ENCODE measurements at regions not wholly inside any gene's neighbourhood (a gene's known extent, or its start where the extent isn't known, plus 50 kb on each side); places are given as distances from the start of the nearest gene placed in this dataset.

- Histone ChIP-seq H3K4me2 (ENCODE audit: insufficient read depth, insufficient read length, low read length) (no peak overlapping the region), H2BK15ac (ENCODE audit: low read depth, low read length) (no peak overlapping the region), H3K9me3 (ENCODE audit: control insufficient read depth, low read depth, low read length) (no peaks in the 10 kb centered on the region), H3K18ac (ENCODE audit: insufficient read length, low read depth, low read length) (no peak overlapping the region), H3K14ac (ENCODE audit: insufficient read depth, low read length) (no peak overlapping the region), H3K23ac (ENCODE audit: insufficient read length, low read depth, low read length) (no peak overlapping the region), H3K9ac (ENCODE audit: extremely low read depth, insufficient read length, low read length) (no peak overlapping the region), H3K79me2 (ENCODE audit: insufficient read depth, low read length) (no peaks in the 10 kb centered on the region), H2BK12ac (ENCODE audit: insufficient read length, low read depth, low read length) (no peak overlapping the region), H4K20me1 (ENCODE audit: control insufficient read depth, insufficient read depth, insufficient read length) (no peaks in the 10 kb centered on the region), H2BK5ac (ENCODE audit: insufficient read length, low read length) (no peak overlapping the region), H2BK20ac (ENCODE audit: low read depth, low read length, poor library complexity, severe bottlenecking) (no peak overlapping the region), H3K27me3 (ENCODE audit: insufficient read depth, low read length) (no peaks in the 10 kb centered on the region), H3K27ac (ENCODE audit: insufficient read length, low read depth, low read length) (no peak overlapping the region), H3T11ph (ENCODE audit: low read length) (no peak overlapping the region), H4K91ac (ENCODE audit: insufficient read length, low read depth, low read length) (no peak overlapping the region), H3K23me2 (ENCODE audit: insufficient read length, low read depth, low read length, poor library complexity, severe bottlenecking) (no peaks in the 10 kb centered on the region), H3K4me1 (ENCODE audit: insufficient read depth, low read length) (no peaks in the 10 kb centered on the region), H2AK5ac (ENCODE audit: insufficient read length, low read length) (no peak overlapping the region), H2AFZ (ENCODE audit: low read length) (no peak overlapping the region), H3K56ac (ENCODE audit: insufficient read length, low read depth, low read length) (no peak overlapping the region), H4K5ac (ENCODE audit: insufficient read length, low read depth, low read length) (no peak overlapping the region), H4K8ac (replicated peaks; ENCODE audit: insufficient read length, low read depth, low read length) (no peak overlapping the region), H3K4ac (ENCODE audit: low read depth, low read length) (no peak overlapping the region), H3K79me1 (ENCODE audit: insufficient read depth, low read depth, low read length, poor library complexity, severe bottlenecking) (no peaks in the 10 kb centered on the region), H2BK120ac (ENCODE audit: low read depth, low read length, poor library complexity, severe bottlenecking) (no peak overlapping the region)
- DNase-seq, result no peak
- TF ChIP-seq, protein P1, sequence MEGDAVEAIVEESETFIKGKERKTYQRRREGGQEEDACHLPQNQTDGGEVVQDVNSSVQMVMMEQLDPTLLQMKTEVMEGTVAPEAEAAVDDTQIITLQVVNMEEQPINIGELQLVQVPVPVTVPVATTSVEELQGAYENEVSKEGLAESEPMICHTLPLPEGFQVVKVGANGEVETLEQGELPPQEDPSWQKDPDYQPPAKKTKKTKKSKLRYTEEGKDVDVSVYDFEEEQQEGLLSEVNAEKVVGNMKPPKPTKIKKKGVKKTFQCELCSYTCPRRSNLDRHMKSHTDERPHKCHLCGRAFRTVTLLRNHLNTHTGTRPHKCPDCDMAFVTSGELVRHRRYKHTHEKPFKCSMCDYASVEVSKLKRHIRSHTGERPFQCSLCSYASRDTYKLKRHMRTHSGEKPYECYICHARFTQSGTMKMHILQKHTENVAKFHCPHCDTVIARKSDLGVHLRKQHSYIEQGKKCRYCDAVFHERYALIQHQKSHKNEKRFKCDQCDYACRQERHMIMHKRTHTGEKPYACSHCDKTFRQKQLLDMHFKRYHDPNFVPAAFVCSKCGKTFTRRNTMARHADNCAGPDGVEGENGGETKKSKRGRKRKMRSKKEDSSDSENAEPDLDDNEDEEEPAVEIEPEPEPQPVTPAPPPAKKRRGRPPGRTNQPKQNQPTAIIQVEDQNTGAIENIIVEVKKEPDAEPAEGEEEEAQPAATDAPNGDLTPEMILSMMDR (conservative IDR thresholded peaks at IDR 0.05), result no peak
- no peaks in the 10 kb centered on the region for H3K9me3 Mint-ChIP-seq
- no peak overlapping the region for H3K4me3 Mint-ChIP-seq
- H3K27ac Mint-ChIP-seq, result no peak overlapping the region
- H3K4me1 Mint-ChIP-seq, result no peaks in the 10 kb centered on the region
- no CpG with 5 or more reads among the region's 1 CpG for WGBS (ENCODE audit: extremely low coverage, insufficient read length, low lambda C conversion rate)
- peaks cover 3% of the 10 kb centered on the region; the same call in 1 of the 2 replicates for H3K27me3 Mint-ChIP-seq (ENCODE audit: low read depth)
- no peaks in the 10 kb centered on the region for H3K36me3 Mint-ChIP-seq (ENCODE audit: insufficient read depth in 1 of 3, low read depth in 3 of 3)
Observed at GRCh38 chr2:155427470-155427869, 729.0 kb downstream of the KCNJ3 start.

Measured in H9 (cell line).